SK-N-SH (cell line): ENCODE measurements at regions not wholly inside any gene's neighbourhood (a gene's known extent, or its start where the extent isn't known, plus 50 kb on each side); places are given as distances from the start of the nearest gene placed in this dataset.

ENCODE experiments used
- CTCF ChIP-seq: fragments of 200-600 bp; sonication (generic); IDR thresholded peaks from 2 replicates; pipeline ENCODE4 v1.6.1; 2017; ENCODE audit warnings: antibody characterized with exemption, mild to moderate bottlenecking, moderate library complexity
- GABPA ChIP-seq: IDR thresholded peaks from 2 replicates; pipeline ENCODE4 v1.4.0; 2012; ENCODE audit warnings: low read depth, mild to moderate bottlenecking
- JUND ChIP-seq: IDR thresholded peaks from 2 replicates; pipeline ENCODE4 v1.4.0; 2012

DNA sequence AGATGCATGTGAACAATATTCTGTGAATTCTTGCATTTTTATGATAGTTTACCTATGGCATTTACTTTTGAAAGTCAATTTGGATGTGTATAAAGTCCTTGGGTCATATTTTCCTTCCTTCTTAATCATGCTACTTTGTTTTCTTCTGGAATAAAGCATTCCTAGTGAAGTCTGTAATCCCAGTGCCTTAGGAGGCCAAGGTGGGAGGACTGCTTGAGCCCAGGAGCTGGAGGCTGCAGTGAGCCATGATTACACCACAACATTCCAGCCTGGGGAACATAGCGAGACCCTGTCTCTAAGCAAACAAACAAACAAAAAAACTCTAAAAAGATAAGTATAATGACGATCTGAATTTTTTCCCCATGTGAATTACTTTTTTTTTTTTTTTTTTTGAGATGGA, 69.7 kb upstream of the SYNCRIP start:
- TF ChIP-seq CTCF = no peak
- TF ChIP-seq JUND = no peak
- no peak for TF ChIP-seq GABPA
